Liver (tissue), 8 donors: ENCODE measurements at regions not wholly inside any gene's neighbourhood (a gene's known extent, or its start where the extent isn't known, plus 50 kb on each side); places are given as distances from the start of the nearest gene placed in this dataset.

Source experiments
- DNase-seq: peaks from one replicate; pipeline ENCODE4 v3.0.0-alpha.2; 2017; ENCODE audit warnings: low spot score
- H3K27ac ChIP-seq, 2 donors: one replicate each; pipeline ENCODE4 v1.7.0; 2013; ENCODE audit warnings: inconsistent platforms in 2 of 2, low read length in 2 of 2, control low read depth in 1 of 2, low read depth in 1 of 2, mild to moderate bottlenecking in 1 of 2
- H3K27me3 ChIP-seq, 4 donors: one replicate each; pipeline versions ENCODE4 v1.6.1 to v1.7.0; 2013; ENCODE audit warnings: low read length in 3 of 4, inconsistent platforms in 1 of 4, mild to moderate bottlenecking in 1 of 4, moderate library complexity in 1 of 4; ENCODE audit not compliant: control insufficient read depth in 4 of 4, insufficient read depth in 4 of 4
- H3K36me3 ChIP-seq, 4 donors: one replicate each; pipeline versions ENCODE4 v1.6.1 to v1.7.0; 2013; ENCODE audit warnings: low read length in 3 of 4, mild to moderate bottlenecking in 3 of 4, low read depth in 1 of 4, moderate library complexity in 1 of 4; ENCODE audit not compliant: control insufficient read depth in 4 of 4, insufficient read depth in 3 of 4
- H3K4me1 ChIP-seq, 4 donors: one replicate each; pipeline versions ENCODE4 v1.6.1 to v1.7.0; 2013; ENCODE audit warnings: low read length in 3 of 4, mild to moderate bottlenecking in 3 of 4, moderate library complexity in 1 of 4; ENCODE audit not compliant: control insufficient read depth in 4 of 4, insufficient read depth in 4 of 4
- H3K4me3 ChIP-seq, 3 donors: one replicate each; pipeline versions ENCODE4 v1.6.1 to v1.7.0; 2013; ENCODE audit warnings: low read length in 3 of 3, control low read depth in 1 of 3, low read depth in 1 of 3, mild to moderate bottlenecking in 1 of 3
- H3K9ac ChIP-seq, 2 donors: one replicate each; pipeline ENCODE4 v1.7.0; 2013; ENCODE audit warnings: low read length in 2 of 2, mild to moderate bottlenecking in 2 of 2, moderate library complexity in 2 of 2, control low read depth in 1 of 2, low read depth in 1 of 2
- H3K9me3 ChIP-seq, 4 donors: one replicate each; pipeline versions ENCODE4 v1.6.1 to v1.7.0; 2013; ENCODE audit warnings: low read length in 3 of 4; ENCODE audit not compliant: control insufficient read depth in 4 of 4
- ATF3 ChIP-seq: IDR thresholded peaks from 2 replicates; pipeline ENCODE4 v1.6.1; 2016; ENCODE audit warnings: antibody characterized with exemption
- EGR1 ChIP-seq, 2 donors: IDR thresholded peaks; 2 replicates each; pipeline ENCODE4 v1.6.1; 2016 to 2018; ENCODE audit warnings: antibody characterized with exemption in 2 of 2, low read depth in 2 of 2
- FOXA1 ChIP-seq: IDR thresholded peaks from 2 replicates; pipeline ENCODE4 v1.6.1; 2016; ENCODE audit warnings: antibody characterized with exemption
- FOXA2 ChIP-seq: IDR thresholded peaks from 2 replicates; pipeline ENCODE4 v1.6.1; 2016; ENCODE audit warnings: antibody characterized with exemption
- GABPA ChIP-seq, 2 donors: IDR thresholded peaks in 1 of 2; conservative IDR thresholded peaks in 1 of 2; 2 replicates each; pipeline ENCODE4 v1.6.1; 2016; ENCODE audit warnings: antibody characterized with exemption in 2 of 2, mild to moderate bottlenecking in 1 of 2, moderate library complexity in 1 of 2
- HNF4A ChIP-seq, 2 donors: conservative IDR thresholded peaks; 2 replicates each; pipeline ENCODE4 v1.6.1; 2016; ENCODE audit warnings: antibody characterized with exemption in 2 of 2, mild to moderate bottlenecking in 2 of 2
- HNF4G ChIP-seq: IDR thresholded peaks from 2 replicates; pipeline ENCODE4 v1.6.1; 2016; ENCODE audit warnings: antibody characterized with exemption
- JUND ChIP-seq, 2 donors: IDR thresholded peaks; 2 replicates each; pipeline ENCODE4 v1.6.1; 2016; ENCODE audit warnings: antibody characterized with exemption in 2 of 2
- NR2F2 ChIP-seq: IDR thresholded peaks from 2 replicates; pipeline ENCODE4 v1.6.1; 2016; ENCODE audit warnings: antibody characterized with exemption
- RAD21 ChIP-seq, 2 donors: IDR thresholded peaks; 2 replicates each; pipeline ENCODE4 v1.6.1; 2016; ENCODE audit warnings: antibody characterized with exemption in 2 of 2, mild to moderate bottlenecking in 2 of 2
- RXRA ChIP-seq, 2 donors: IDR thresholded peaks; 2 replicates each; pipeline ENCODE4 v1.6.1; 2017 to 2018; ENCODE audit warnings: antibody characterized with exemption in 2 of 2, mild to moderate bottlenecking in 1 of 2
- TAF1 ChIP-seq: conservative IDR thresholded peaks from 2 replicates; pipeline ENCODE4 v1.6.1; 2016; ENCODE audit warnings: antibody characterized with exemption, mild to moderate bottlenecking
- YY1 ChIP-seq: IDR thresholded peaks from 2 replicates; pipeline ENCODE4 v1.6.1; 2016; ENCODE audit warnings: antibody characterized with exemption, mild to moderate bottlenecking
- ZBTB33 ChIP-seq: IDR thresholded peaks from 2 replicates; pipeline ENCODE4 v1.6.1; 2016; ENCODE audit warnings: antibody characterized with exemption
- WGBS: extraction: QIAGEN DNeasy Blood & Tissue Kit; methylation state at CpG from one replicate; pipeline ENCODE4 v1.1.7; 2013; 5-methylcytosine and 5-hydroxymethylcytosine counted together
- TF ChIP-seq, protein P1 (sequence below): IDR thresholded peaks from 2 replicates; pipeline ENCODE4 v1.6.1; 2016; ENCODE audit warnings: antibody characterized with exemption
- TF ChIP-seq, protein P2 (sequence below): fragments of 150-350 bp; IDR thresholded peaks from 2 replicates; pipeline ENCODE4 v1.5.1; 2017; ENCODE audit warnings: improper control_type of control experiment, low read depth, low read length; ENCODE audit not compliant: missing input control
- TF ChIP-seq, protein P3 (sequence below): IDR thresholded peaks from 2 replicates; pipeline ENCODE4 v1.6.1; 2016; ENCODE audit warnings: antibody characterized with exemption, mild to moderate bottlenecking
- donor health status: healthy.
- donor health status: healthy.
- donor health status: healthy.
- donor health status: healthy.
- donor health status: healthy.

- Histone ChIP-seq H3K36me3 (no peaks in the 10 kb centered on the region), H3K9me3 (no peaks in the 10 kb centered on the region), H3K27ac (no peak overlapping the region), H3K9ac (no peak overlapping the region), H3K27me3 (peaks cover 0 to 2% (median 0%) of the 10 kb centered on the region in 4 donors), H3K4me1 (peaks cover 0 to 3% (median 0%) of the 10 kb centered on the region in 4 donors), H3K4me3 (no peak overlapping the region)
- WGBS: 61% methylated on average over 4 of the region's 4 CpGs
- no peak for DNase-seq
- no peak for TF ChIP-seq NR2F2
- TF ChIP-seq, protein P1, sequence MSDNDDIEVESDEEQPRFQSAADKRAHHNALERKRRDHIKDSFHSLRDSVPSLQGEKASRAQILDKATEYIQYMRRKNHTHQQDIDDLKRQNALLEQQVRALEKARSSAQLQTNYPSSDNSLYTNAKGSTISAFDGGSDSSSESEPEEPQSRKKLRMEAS: no peak
- TF ChIP-seq, protein P2, sequence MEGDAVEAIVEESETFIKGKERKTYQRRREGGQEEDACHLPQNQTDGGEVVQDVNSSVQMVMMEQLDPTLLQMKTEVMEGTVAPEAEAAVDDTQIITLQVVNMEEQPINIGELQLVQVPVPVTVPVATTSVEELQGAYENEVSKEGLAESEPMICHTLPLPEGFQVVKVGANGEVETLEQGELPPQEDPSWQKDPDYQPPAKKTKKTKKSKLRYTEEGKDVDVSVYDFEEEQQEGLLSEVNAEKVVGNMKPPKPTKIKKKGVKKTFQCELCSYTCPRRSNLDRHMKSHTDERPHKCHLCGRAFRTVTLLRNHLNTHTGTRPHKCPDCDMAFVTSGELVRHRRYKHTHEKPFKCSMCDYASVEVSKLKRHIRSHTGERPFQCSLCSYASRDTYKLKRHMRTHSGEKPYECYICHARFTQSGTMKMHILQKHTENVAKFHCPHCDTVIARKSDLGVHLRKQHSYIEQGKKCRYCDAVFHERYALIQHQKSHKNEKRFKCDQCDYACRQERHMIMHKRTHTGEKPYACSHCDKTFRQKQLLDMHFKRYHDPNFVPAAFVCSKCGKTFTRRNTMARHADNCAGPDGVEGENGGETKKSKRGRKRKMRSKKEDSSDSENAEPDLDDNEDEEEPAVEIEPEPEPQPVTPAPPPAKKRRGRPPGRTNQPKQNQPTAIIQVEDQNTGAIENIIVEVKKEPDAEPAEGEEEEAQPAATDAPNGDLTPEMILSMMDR: no peak
- TF ChIP-seq RXRA (IDR thresholded peaks at IDR 0.05): no peak
- no peak for TF ChIP-seq EGR1 (IDR thresholded peaks at IDR 0.05; ENCODE audit: low read depth in 2 of 2)
- TF ChIP-seq ZBTB33: no peak
- TF ChIP-seq GABPA (IDR thresholded peaks at IDR 0.05 in 1 of 2, conservative IDR thresholded peaks at IDR 0.05 in 1 of 2): no peak
- no peak for TF ChIP-seq HNF4A (conservative IDR thresholded peaks at IDR 0.05)
- no peak for TF ChIP-seq YY1
- TF ChIP-seq, protein P3, sequence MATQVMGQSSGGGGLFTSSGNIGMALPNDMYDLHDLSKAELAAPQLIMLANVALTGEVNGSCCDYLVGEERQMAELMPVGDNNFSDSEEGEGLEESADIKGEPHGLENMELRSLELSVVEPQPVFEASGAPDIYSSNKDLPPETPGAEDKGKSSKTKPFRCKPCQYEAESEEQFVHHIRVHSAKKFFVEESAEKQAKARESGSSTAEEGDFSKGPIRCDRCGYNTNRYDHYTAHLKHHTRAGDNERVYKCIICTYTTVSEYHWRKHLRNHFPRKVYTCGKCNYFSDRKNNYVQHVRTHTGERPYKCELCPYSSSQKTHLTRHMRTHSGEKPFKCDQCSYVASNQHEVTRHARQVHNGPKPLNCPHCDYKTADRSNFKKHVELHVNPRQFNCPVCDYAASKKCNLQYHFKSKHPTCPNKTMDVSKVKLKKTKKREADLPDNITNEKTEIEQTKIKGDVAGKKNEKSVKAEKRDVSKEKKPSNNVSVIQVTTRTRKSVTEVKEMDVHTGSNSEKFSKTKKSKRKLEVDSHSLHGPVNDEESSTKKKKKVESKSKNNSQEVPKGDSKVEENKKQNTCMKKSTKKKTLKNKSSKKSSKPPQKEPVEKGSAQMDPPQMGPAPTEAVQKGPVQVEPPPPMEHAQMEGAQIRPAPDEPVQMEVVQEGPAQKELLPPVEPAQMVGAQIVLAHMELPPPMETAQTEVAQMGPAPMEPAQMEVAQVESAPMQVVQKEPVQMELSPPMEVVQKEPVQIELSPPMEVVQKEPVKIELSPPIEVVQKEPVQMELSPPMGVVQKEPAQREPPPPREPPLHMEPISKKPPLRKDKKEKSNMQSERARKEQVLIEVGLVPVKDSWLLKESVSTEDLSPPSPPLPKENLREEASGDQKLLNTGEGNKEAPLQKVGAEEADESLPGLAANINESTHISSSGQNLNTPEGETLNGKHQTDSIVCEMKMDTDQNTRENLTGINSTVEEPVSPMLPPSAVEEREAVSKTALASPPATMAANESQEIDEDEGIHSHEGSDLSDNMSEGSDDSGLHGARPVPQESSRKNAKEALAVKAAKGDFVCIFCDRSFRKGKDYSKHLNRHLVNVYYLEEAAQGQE: no peak
- TF ChIP-seq JUND (IDR thresholded peaks at IDR 0.05): no peak
- no peak for TF ChIP-seq FOXA1
- no peak for TF ChIP-seq HNF4G
Observed at GRCh38 chr15:95459273-95459672, 871.2 kb upstream of the NR2F2 start.

- Histone ChIP-seq H3K27ac (no peak overlapping the region), H3K9me3 (no peaks in the 10 kb centered on the region), H3K27me3 (peaks cover 0 to 2% (median 0%) of the 10 kb centered on the region in 4 donors), H3K9ac (no peak overlapping the region), H3K4me3 (no peak overlapping the region), H3K4me1 (no peaks in the 10 kb centered on the region), H3K36me3 (no peaks in the 10 kb centered on the region)
- no peak for TF ChIP-seq HNF4A (conservative IDR thresholded peaks at IDR 0.05)
- TF ChIP-seq GABPA (IDR thresholded peaks at IDR 0.05 in 1 of 2, conservative IDR thresholded peaks at IDR 0.05 in 1 of 2): no peak
- no peak for TF ChIP-seq ATF3
- TF ChIP-seq, protein P1: no peak
- TF ChIP-seq ZBTB33: no peak
- TF ChIP-seq RAD21 (IDR thresholded peaks at IDR 0.05): no peak
- TF ChIP-seq TAF1: no peak
- TF ChIP-seq FOXA2: no peak
- TF ChIP-seq HNF4G: no peak
- WGBS: 83% methylated on average over 12 of the region's 12 CpGs
- no peak for DNase-seq
Observed at GRCh38 chr15:95464509-95464908, 866.0 kb upstream of the NR2F2 start.
